Transverse colon (tissue), 4 donors: ENCODE measurements at regions not wholly inside any gene's neighbourhood (a gene's known extent, or its start where the extent isn't known, plus 50 kb on each side); places are given as distances from the start of the nearest gene placed in this dataset.

Experiments used
- DNase-seq: peaks from one replicate; pipeline ENCODE4 v3.0.0-alpha.2; 2019
- H3K27ac ChIP-seq, 4 donors: fragments of 200-600 bp; sonication (generic); 2 replicates each; pipeline ENCODE4 v1.5.1; 2016 to 2018; ENCODE audit warnings: inconsistent platforms in 4 of 4
- H3K27me3 ChIP-seq: fragments of 200-600 bp; sonication (generic); 2 replicates; pipeline ENCODE4 v1.5.1; 2017; ENCODE audit warnings: inconsistent platforms
- H3K36me3 ChIP-seq, 4 donors: fragments of 200-600 bp; sonication (generic); 2 replicates each; pipeline ENCODE4 v1.5.1; 2017 to 2019; ENCODE audit warnings: inconsistent platforms in 4 of 4
- H3K4me1 ChIP-seq, 4 donors: fragments of 200-600 bp; sonication (generic); 2 replicates each; pipeline ENCODE4 v1.5.1; 2017 to 2020; ENCODE audit warnings: inconsistent platforms in 4 of 4
- H3K4me3 ChIP-seq, 4 donors: fragments of 200-600 bp; sonication (generic); 1 replicate in 1 of 4; 2 replicates in 3 of 4; pipeline versions ENCODE4 v1.5.1 to v1.6.1; 2017 to 2019; ENCODE audit warnings: inconsistent platforms in 4 of 4
- H3K9me3 ChIP-seq, 2 donors: fragments of 200-600 bp; sonication (generic); 2 replicates each; pipeline ENCODE4 v1.5.1; 2017 to 2019; ENCODE audit warnings: inconsistent platforms in 2 of 2
- EP300 ChIP-seq: sonication (generic); formaldehyde crosslinking; IDR thresholded peaks from one replicate; pipeline ENCODE4 v1.6.1; 2017; ENCODE audit warnings: antibody characterized with exemption, low read depth
- POLR2A ChIP-seq: fragments of 450-650 bp; IDR thresholded peaks from one replicate; pipeline ENCODE4 v1.6.1; 2016; ENCODE audit warnings: antibody characterized with exemption, mild to moderate bottlenecking, moderate library complexity
- POLR2AphosphoS5 ChIP-seq, 3 donors: sonication (generic); formaldehyde crosslinking; IDR thresholded peaks; one replicate each; pipeline ENCODE4 v1.6.1; 2016; ENCODE audit warnings: antibody characterized with exemption in 3 of 3
- WGBS, 2 donors: methylation state at CpG; one replicate each; pipeline ENCODE4 v1.1.5; 2018; ENCODE audit warnings: low coverage in 1 of 2; 5-methylcytosine and 5-hydroxymethylcytosine counted together
- in situ Hi-C, 4 donors: fragments of 200-750 bp; cut with MboI; loops; one replicate each; pipeline versions ENCODE4 v1.15.0 to v1.15.1; 2017; ENCODE audit warnings: low sequenced_read_pairs in 3 of 4, low pct_ligation_motif_present in 1 of 4, low pct_unique_long_range_greater_than_20kb in 1 of 4
- intact Hi-C: fragments of 100-400 bp; cut with DNase I; formaldehyde crosslinking; loops from one replicate; pipeline ENCODE4 v1.15.1; 2023; ENCODE audit warnings: low total_unique reads
- TF ChIP-seq, protein P1 (sequence below), 5 experiments: fragments of 200-600 bp in 3 of 5; fragments of 450-650 bp in 2 of 5; sonication (generic) in 3 of 5; IDR thresholded peaks; 1 replicate in 2 of 5; 2 replicates in 3 of 5; pipeline ENCODE4 v1.5.1; 2016 to 2017; ENCODE audit warnings: antibody characterized with exemption in 5 of 5, inconsistent platforms in 3 of 5, mild to moderate bottlenecking in 2 of 5, moderate library complexity in 1 of 5

DNA sequence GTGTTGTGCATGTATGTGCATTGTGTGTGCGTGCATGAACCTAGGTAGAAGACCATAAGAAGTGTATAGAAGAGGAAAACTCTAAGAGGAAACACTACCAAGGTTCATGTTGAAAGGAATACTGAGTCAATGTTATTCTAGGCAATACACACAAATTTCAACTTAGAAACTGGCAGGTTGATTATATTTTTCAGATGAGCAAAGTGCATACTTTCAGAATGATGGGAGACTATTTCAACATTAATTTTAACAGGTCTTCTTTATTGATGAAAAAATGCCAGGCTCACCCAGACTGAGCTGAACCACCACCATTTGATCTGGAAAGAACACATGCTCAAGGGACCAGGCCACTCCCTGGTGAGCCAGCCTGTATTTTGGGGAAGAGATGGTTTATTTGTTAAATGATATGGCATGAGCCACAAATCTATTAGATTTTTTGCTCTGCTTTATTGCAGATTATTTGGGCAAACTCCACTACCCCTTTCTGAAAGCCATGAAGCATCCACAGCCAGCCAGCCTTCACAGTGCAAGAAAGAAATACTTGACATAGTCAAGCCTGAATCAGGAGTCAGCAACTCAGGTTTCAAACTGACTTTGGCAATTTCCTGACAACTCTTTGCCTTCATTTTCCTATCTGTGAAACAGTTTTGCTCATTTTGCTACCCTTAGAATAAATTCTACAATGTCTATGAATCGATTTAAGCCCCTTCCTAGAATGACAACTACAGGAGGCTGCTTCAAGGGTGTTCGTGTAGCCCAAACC is 368.9 kb downstream of the COG6 start:
- no peak for DNase-seq
- Histone ChIP-seq H3K27me3 (no peaks in the 10 kb centered on the region), H3K4me3 (no peak overlapping the region), H3K27ac (no peak overlapping the region), H3K36me3 (no peaks in the 10 kb centered on the region), H3K9me3 (no peaks in the 10 kb centered on the region), H3K4me1 (no peaks in the 10 kb centered on the region)
- no peak for TF ChIP-seq POLR2A
- TF ChIP-seq, protein P1, sequence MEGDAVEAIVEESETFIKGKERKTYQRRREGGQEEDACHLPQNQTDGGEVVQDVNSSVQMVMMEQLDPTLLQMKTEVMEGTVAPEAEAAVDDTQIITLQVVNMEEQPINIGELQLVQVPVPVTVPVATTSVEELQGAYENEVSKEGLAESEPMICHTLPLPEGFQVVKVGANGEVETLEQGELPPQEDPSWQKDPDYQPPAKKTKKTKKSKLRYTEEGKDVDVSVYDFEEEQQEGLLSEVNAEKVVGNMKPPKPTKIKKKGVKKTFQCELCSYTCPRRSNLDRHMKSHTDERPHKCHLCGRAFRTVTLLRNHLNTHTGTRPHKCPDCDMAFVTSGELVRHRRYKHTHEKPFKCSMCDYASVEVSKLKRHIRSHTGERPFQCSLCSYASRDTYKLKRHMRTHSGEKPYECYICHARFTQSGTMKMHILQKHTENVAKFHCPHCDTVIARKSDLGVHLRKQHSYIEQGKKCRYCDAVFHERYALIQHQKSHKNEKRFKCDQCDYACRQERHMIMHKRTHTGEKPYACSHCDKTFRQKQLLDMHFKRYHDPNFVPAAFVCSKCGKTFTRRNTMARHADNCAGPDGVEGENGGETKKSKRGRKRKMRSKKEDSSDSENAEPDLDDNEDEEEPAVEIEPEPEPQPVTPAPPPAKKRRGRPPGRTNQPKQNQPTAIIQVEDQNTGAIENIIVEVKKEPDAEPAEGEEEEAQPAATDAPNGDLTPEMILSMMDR (IDR thresholded peaks at IDR 0.05), result no peak
- TF ChIP-seq POLR2AphosphoS5 (IDR thresholded peaks at IDR 0.05), result no peak
- TF ChIP-seq EP300, result no peak
- in situ Hi-C loops (no loop called here), intact Hi-C loops (no loop called here)
- WGBS, 2 donors, result 65 to 73% methylated on average over 3 of the region's 3 CpGs

DNA sequence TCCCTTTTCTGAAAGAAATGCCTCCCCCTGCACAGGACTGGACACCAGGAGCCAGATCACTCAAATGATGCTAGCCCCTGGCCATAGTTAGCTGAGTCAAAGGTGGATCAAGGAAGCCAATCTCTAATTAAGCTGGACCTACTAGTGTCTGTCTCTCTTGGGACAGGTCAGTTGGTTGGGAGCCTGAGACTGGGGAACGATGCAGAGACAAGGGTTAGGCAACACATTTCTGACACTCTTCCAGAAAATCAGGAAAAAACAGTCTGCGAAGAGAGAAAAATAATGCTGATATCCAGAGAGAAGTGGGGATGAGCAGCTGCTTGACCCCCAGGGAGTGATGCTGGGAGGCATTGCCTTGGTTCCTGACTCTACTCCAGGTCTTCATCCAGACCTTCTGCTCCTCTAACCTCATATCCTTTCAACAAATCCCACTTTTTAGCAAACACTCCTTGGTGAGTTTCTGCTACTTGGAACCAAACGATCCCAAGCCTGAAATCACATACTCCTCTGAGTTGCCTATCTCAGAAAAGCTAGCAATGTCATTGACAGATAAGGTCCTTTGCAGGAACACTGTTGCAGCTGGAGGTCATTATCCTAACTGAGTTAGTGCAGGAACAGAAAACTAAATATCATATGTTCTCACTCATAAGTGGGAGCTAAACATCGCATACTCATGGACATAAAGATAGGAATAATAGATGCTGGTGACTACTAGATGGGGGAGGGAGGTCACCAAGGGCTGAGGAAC is 369.7 kb downstream of the COG6 start:
- no peaks in the 10 kb centered on the region for H3K9me3 ChIP-seq
- no peaks in the 10 kb centered on the region for H3K27me3 ChIP-seq
- no peak for TF ChIP-seq POLR2AphosphoS5 (IDR thresholded peaks at IDR 0.05)
- TF ChIP-seq, protein P1 (IDR thresholded peaks at IDR 0.05), result no peak
- no peak for TF ChIP-seq POLR2A
- no peak for TF ChIP-seq EP300
- in situ Hi-C loops (no loop called here), intact Hi-C loops (no loop called here)
- no peaks in the 10 kb centered on the region for H3K36me3 ChIP-seq
- no peak overlapping the region for H3K4me3 ChIP-seq
- no peaks in the 10 kb centered on the region for H3K4me1 ChIP-seq
- no peak overlapping the region for H3K27ac ChIP-seq
- no peak for DNase-seq
- WGBS, 2 donors, result 67 to 85% methylated on average over 1 to 4 of the region's 4 CpGs

DNA sequence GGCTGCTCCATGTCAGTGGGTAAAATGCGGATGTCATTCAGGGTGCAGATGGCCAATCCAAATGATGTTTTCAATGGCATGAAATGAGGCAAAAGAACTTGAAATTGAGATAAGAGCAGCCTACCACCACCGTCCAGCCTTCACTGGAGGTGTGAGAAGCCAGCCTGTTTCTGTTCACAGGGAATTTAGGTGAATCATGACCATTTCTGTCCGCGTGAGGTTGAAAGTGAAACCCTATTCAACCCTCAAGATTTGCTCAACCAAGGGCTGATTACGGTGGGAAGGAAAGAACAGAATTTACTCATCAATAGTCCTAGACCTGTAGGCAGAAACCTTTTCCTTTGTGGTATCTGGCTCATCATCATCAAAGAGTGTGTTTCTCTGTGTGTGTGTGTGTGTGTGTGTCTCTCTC is 370.7 kb downstream of the COG6 start:
- in situ Hi-C loops (no loop called here), intact Hi-C loops (no loop called here)
- no peaks in the 10 kb centered on the region for H3K4me1 ChIP-seq
- H3K36me3 ChIP-seq, result no peaks in the 10 kb centered on the region
- H3K27me3 ChIP-seq, result no peaks in the 10 kb centered on the region
- no peak for DNase-seq
- no peak overlapping the region for H3K4me3 ChIP-seq
- TF ChIP-seq, protein P1 (IDR thresholded peaks at IDR 0.05), result no peak
- TF ChIP-seq POLR2AphosphoS5 (IDR thresholded peaks at IDR 0.05) (no peak), POLR2A (no peak), EP300 (no peak)
- H3K27ac ChIP-seq, result no peak overlapping the region
- H3K9me3 ChIP-seq, result no peaks in the 10 kb centered on the region
- 65 to 70% methylated on average over 2 to 5 of the region's 5 CpGs for WGBS, 2 donors

DNA sequence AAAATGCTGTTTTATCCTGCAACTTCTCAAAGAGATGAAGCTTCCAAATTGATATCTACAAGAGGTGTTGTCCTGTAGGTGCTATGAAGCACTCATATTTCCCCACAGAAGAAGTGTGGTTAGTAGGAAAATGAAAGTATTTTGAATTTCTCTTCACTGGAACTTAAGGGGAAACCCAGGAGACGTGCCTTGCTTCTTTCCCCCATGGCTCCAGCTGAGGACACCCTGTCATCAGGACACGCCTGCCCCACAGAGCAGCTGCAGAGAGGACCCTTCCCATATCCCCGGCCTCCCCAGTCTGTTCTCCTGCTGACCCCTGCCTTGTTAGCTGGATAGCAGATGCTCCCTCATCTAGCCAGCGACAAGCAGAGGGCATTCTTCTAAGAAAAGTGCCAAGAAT is 371.3 kb downstream of the COG6 start:
- no peak for TF ChIP-seq EP300
- TF ChIP-seq, protein P1 (IDR thresholded peaks at IDR 0.05), result no peak
- TF ChIP-seq POLR2A, result no peak
- no peak for TF ChIP-seq POLR2AphosphoS5 (IDR thresholded peaks at IDR 0.05)
- no peaks in the 10 kb centered on the region for H3K27me3 ChIP-seq

More for the DNA sequence above, 371.3 kb downstream of the COG6 start:
- no peaks in the 10 kb centered on the region for H3K36me3 ChIP-seq
- no peak for DNase-seq
- no peak overlapping the region for H3K27ac ChIP-seq
- 55 to 60% methylated on average over 2 to 4 of the region's 4 CpGs for WGBS, 2 donors
- intact Hi-C loops, result no loop called here
- no peaks in the 10 kb centered on the region for H3K9me3 ChIP-seq
- H3K4me3 ChIP-seq, result no peak overlapping the region
- H3K4me1 ChIP-seq, result no peaks in the 10 kb centered on the region
- in situ Hi-C loops, result no loop called here
